Amniotic stem cell (primary cell): ENCODE measurements at regions not wholly inside any gene's neighbourhood (a gene's known extent, or its start where the extent isn't known, plus 50 kb on each side); places are given as distances from the start of the nearest gene placed in this dataset.
A peak's percentile ranks its signal among the peaks of the same experiment; 100 is the strongest.

ENCODE experiments used
- DNase-seq: peaks from one replicate; lab custom pipeline; 2025; lab: John Stamatoyannopoulos, UW

GRCh38 chr10:36373424-36374096 lies 731.5 kb upstream of the FZD8 start:
- DNase-seq: no peak

- no peak for DNase-seq
Observed at GRCh38 chr10:36367362-36367761, 725.3 kb upstream of the FZD8 start.

GRCh38 chr10:36366843-36367242 lies 724.7 kb upstream of the FZD8 start:
- no peak for DNase-seq

- DNase-seq: no peak
Observed at GRCh38 chr10:36366065-36366464, 724.0 kb upstream of the FZD8 start.

- DNase-seq: no peak
Observed at GRCh38 chr10:36362257-36362656, 720.2 kb upstream of the FZD8 start.

GRCh38 chr10:36358736-36359135 lies 716.6 kb upstream of the FZD8 start:
- no peak for DNase-seq

GRCh38 chr10:36354633-36355032 lies 712.5 kb upstream of the FZD8 start:
- no peak for DNase-seq

GRCh38 chr10:36351159-36351558 lies 709.1 kb upstream of the FZD8 start:
- no peak for DNase-seq

GRCh38 chr10:36349445-36350078 lies 707.5 kb upstream of the FZD8 start:
- DNase-seq: peak; percentile 93

GRCh38 chr10:36345807-36346206 lies 703.7 kb upstream of the FZD8 start:
- DNase-seq: no peak

- no peak for DNase-seq
Observed at GRCh38 chr10:36345175-36345533, 703.1 kb upstream of the FZD8 start.

- DNase-seq: no peak
Observed at GRCh38 chr10:36344240-36345174, 702.4 kb upstream of the FZD8 start.

- no peak for DNase-seq
Observed at GRCh38 chr10:36342781-36343180, 700.7 kb upstream of the FZD8 start.

- DNase-seq: no peak
Observed at GRCh38 chr10:36341471-36341870, 699.4 kb upstream of the FZD8 start.

GRCh38 chr10:36336315-36336714 lies 694.2 kb upstream of the FZD8 start:
- no peak for DNase-seq

GRCh38 chr10:36333446-36333845 lies 691.4 kb upstream of the FZD8 start:
- no peak for DNase-seq

- no peak for DNase-seq
Observed at GRCh38 chr10:36332926-36333325, 690.8 kb upstream of the FZD8 start.

GRCh38 chr10:36331121-36331520 lies 689.0 kb upstream of the FZD8 start:
- no peak for DNase-seq

- no peak for DNase-seq
Observed at GRCh38 chr10:36325815-36326214, 683.7 kb upstream of the FZD8 start.

GRCh38 chr10:36324831-36325230 lies 682.7 kb upstream of the FZD8 start:
- no peak for DNase-seq

- no peak for DNase-seq
Observed at GRCh38 chr10:36313142-36313541, 671.0 kb upstream of the FZD8 start.

- no peak for DNase-seq
Observed at GRCh38 chr10:36303896-36304295, 661.8 kb upstream of the FZD8 start.

GRCh38 chr10:36302086-36302485 lies 660.0 kb upstream of the FZD8 start:
- DNase-seq: no peak
